ENCODE measurements at regions not wholly inside any gene's neighbourhood (a gene's known extent, or its start where the extent isn't known, plus 50 kb on each side); places are given as distances from the start of the nearest gene placed in this dataset.
"Not testable (repeated sequence)": the region's sequence is repeated elsewhere in the genome, so short reads cannot be mapped to it uniquely, and the experiment has no call there.

DNA sequence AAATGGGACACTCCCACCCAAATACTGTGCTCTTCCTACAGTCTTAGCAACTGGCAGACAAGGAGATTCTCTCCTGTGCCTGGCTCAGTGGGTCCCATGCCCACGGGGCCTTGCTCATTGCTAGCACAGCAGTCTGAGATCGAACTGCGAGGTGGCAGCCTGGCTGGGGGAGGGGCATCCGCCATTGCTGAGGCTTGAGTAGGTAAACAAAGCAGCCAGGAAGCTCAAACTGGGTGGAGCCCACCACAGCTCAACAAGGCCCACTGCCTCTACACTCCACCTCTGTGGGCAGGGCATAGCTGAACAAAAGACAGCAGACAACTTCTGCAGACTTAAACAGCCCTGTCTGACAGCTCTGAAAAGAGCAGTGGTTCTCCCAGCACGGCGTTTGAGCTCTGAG is 174.8 kb downstream of the COL12A1 start:
- DNase-seq, result not testable (repeated sequence)

DNA sequence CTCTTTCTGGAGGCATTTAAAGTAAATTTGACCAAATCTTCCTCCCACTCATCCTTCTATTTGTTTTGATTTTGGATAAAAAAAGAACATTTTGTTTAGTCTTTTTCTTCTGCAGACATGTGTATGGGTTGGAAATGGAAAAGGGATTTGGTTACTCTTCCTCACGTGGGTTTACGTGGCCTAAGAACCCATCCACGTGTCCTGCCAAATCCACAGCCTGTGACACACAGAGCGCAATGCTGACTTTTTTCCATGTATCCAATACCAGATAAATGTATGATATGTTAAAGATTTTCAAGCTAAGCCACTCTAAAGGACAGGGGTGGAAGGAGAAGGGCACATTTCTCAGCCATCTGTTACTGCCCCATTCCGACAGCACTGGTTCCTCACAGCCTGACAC is 176.5 kb downstream of the COL12A1 start:
- no peak for DNase-seq

DNA sequence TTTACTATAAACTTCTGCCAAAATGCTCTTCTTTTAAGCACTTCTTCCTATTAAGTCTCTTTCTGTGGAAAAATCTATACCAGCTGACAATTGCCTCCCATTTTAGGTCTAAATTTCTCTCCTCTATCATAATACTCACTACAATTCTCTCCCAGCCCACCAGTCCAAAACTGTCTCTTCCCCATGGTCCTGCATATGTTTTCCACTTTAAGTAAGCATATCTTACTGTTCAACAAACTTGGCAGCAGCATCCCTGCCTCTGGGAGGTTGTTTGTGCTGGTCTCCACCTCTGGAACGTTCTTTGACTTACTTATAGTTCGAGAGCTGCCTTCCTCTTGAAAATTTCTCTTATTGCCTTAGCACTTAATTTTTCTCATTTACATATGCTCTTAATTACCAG is 180.5 kb downstream of the COL12A1 start:
- no peak for DNase-seq

DNA sequence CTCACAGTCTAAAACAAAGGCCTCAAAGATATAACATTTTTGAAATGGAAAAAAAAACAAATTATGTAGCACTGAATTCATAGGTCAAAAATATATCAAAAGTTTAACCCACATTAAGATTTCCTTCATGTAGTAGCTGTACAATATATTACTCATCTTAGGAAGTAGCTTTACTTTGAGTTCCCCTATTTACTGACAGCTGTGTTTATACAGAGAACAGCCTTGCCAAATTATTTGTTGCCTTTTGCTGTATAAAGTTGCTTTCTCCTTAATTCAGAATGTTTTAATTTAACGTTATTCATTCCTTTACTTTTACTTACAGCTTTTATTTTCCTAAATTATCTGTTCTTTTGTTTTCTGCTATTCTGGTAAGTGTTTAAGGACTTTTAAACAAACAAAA is 181.0 kb downstream of the COL12A1 start:
- no peak for DNase-seq

DNA sequence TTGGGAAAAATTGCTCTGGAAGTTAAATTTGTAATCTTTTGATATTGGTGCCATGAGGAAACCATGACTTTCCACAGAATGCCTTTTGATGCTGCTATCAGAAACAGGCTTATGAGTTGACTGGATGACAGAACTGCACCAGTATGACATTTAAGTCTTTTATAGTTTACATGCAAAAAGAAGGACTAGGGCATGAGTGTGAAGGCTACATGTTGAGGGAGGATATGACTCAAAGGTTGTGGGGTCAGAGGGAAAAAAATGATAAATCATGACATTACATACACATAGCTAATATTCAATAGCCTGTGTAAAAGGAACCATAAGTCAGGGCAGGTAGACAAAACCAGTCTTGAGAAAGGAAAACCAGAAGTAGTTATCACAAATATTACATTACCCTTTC is 182.2 kb downstream of the COL12A1 start:
- DNase-seq, result no peak

DNA sequence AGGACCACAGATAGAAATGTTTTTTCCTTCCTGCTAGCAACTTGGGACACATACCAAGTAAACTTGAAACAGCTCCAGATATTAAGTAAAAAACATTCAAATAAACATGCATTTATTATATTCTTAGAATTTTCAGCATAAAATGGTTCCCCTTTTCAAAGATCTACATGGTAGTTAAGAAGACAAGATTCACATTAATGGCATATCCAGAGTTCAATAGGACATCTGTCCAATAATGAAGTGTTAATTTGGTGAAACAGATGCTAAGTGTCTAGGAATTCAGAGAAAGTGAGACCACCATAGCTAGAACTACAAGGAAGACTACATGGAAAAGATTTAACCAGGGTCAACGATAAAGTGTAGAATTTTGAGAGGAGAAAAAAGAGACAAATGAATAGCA is 184.9 kb downstream of the COL12A1 start:
- DNase-seq, result no peak

DNA sequence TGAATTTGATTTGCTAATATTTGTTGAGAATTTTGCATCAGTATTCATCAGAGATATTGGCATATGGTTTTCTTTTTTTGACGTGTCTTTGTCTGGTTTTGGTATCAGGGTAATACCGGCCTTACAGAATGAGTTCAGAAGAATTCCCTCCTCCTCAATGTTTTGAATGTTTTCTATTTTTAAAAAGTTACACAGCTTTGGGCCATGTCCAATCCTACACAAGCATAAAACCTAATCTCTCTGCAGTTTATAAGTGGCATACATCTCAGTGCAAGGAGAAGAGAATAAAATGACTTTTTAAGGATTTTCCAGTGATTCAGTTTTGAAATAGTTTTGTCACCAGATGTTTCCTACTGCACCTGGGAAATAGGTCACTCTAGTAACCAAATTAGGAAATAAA is 185.5 kb downstream of the COL12A1 start:
- DNase-seq, result no peak

DNA sequence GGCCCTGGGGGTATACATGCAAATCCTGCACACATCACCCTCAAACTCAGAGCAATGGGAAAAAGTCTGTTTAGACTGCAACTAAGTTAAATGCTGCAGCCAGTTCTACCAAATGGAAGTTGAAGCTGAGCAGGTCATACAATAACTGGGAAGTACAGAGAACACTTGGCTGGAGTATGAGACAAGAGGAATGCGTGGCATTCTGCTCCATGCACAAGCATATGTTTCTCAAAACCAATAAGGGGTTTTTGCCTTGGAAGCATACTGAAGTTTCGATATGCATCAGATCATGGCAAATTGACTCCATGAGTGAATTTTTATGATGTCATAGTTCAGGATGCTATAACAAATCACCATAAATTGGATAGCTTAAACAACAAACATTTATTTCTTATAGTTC is 193.8 kb downstream of the COL12A1 start:
- DNase-seq, result no peak

DNA sequence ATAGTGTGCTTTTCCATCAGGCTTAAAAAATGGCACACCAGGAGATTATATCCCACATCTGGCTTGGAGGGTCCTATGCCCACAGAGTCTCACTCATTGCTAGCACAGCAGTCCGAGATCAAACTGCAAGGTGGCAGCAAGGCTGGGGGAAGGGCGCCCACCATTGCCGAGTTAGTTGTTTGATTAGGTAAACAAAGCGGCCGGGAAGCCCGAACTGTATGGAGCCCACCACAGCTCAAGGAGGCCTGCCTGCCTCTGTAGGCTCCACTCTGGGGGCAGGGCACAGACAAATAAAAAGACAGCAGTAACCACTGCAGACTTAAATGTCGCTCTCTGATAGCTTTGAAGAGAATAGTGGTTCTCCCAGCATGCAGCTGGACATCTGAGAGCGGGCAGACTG is 201.9 kb downstream of the COL12A1 start:
- not testable (repeated sequence) for DNase-seq

DNA sequence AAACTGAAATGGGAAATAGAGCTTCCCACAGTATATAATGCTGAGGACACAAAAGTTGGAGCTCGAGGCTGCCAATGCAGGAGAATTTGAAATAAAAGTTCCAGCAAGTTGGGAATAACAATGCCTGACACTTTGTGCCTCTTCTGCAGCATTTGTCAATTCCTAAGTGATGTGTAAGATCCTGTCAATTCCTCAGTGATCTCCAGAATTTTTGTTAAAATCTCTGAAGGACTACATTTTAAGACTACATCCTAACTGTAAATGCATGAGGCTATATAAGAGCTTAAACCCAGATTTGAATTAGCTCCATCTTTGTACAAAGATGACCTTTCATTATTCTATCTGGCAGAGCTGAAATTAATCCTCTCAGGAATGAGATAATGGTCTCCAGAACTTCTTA is 208.2 kb downstream of the COL12A1 start:
- no peak for DNase-seq

DNA sequence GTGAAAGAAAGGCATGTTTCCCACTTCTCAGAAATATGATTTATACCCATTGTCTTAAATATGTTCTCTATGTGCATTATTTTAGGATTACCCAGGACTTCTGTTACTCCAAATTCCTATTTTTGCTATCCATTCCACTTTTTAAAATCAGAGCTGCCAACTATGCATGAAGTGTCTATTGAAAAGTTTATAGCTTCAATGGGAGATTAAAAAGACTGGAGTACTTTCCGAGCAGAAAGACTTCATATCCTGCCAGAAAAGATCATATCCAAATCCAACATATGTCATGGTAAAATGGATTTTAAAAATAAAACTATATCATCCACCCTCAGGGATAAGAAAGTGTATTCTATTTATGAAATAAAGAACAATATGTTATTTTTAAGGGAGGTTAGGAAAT is 212.7 kb downstream of the COL12A1 start:
- DNase-seq, result no peak

DNA sequence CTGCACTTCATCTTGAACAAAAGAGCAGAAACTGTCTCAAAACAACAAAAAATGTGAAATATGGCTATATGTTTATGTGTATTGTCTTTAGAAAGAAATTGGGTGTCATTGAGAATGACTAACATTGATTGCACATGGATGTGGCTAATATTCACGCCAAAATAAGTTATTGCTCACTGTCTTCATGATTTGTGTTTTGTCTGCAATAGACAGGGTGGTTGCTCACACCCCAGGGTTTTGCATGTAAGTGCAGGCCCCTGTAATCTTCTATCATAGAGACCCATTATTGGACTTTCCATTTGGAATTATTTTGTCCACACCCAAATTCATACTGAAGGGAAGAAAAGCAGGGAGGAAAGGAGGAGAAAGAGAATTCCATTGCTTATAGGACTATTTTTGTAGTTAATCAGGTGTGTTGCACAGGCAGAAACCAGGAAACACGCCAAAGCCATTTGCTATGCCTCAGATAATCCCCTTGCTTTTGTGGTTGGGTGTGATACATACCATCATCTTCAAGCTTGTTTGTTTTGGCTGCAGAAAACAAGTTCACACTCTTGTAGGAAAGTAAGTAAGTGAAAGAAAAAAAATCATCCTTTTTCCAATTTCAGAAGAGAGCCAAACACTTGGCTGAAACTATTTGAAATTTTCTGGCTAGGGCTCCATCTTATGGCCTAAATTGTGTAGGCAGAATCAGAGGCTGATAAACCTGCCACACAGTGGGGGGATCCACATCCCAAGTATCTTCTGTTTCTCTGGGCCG is 214.1 kb downstream of the COL12A1 start:
- DNase-seq, result no peak

DNA sequence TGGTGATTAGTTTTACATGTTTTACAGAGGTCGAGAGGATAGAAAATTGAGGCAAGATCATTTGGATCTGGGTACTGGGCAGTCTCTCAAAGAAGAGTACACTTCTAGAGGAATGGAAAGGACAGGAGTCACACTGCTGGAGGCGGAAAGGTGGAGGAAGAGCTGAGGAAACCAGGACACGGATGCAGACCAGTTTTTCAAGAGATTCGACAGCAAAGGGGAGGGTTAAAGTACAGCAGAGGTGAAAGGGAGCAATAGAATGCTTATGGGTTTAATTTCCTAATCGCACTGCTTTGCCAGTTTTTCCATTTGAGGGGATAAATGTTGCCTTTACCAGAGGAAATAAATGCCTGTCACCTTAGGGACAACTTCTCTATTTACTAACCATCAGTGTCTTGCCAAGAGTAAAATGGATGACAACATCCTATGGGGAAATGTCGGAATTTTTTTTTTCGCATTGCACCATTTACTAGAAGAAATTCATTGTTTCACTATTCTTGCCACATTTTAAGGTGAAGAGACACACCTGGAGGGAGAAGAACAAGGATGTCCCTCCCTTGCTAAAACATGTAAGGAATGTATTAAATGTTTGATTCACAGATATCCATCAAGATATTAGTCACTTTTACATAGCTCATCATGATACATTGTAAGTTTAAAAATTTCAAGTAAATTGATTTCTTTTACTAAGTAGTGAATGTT is 226.6 kb downstream of the COL12A1 start:
- no peak for DNase-seq

DNA sequence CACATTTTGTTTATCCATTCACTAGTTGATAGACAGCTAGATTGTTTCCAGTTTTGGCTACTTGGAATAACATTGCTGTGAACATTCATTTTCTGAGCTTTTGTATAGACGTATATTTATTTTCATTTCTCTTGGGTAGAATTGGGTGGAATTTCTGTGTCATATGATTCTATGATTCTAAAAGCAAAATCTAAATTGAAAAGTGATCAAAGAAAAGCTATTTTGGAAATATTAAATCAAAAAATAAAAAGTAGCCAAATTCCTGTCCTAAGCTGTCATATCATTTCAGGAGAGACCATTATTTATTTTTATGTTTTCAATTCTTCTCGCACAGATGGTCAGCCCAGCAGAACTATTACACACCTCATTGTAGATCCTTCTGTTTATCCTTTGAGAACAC is 229.2 kb downstream of the COL12A1 start:
- DNase-seq, result no peak

DNA sequence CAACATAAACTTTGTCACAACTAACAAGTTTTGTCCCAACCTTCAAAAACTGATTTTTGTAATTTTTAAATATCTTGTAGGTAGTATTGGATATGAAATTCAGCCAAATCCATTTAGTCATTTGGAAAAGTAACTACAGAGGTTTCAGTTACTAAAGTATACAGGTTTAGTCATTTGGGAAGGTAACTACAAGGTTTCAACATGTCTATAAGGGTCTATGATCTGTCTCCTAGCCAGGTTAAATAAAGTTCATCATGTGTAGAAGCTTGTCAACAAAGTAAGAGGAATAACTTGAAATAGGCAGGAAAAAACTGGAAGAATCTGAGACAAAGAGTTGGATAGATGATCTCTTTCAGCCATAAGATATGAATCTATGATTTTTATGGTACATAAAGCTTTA is 229.8 kb downstream of the COL12A1 start:
- DNase-seq, result no peak

DNA sequence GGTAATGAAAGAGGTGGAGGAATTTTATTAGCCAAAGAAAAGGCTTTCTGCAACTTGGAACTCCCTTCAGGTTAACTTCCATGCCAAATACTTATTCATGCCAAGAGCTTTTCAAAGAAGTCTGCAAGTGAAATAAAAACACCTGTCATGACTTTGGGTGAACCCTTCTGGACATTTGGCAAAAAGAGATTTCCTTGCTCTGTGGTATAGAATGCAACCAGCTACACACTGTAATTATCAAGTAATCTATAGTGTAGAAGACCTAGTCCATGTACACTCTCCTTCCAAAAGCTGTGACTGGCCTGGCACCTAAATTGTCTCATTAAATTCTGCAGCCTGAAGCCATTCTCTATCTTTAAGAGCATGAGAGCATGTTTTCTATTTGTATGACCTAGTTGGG is 232.3 kb downstream of the COL12A1 start:
- DNase-seq, result no peak

DNA sequence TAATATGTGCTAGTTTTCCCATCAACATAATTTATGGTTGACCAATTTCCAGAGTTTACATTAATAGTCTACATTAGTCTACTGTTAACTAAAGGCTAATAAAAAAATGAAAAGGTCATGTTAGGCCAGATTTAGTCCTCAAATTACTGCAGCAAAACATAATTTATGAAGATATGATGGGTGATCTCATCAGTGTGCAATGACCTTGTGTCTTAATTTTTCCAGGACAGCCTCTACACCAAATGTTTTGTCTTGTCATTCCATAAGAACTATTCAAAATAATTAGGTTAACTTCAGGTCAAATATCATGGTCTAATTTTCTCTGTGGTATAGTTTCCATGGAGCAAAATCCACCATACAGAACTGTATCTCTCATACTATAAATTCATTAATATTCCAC is 234.2 kb downstream of the COL12A1 start:
- no peak for DNase-seq

DNA sequence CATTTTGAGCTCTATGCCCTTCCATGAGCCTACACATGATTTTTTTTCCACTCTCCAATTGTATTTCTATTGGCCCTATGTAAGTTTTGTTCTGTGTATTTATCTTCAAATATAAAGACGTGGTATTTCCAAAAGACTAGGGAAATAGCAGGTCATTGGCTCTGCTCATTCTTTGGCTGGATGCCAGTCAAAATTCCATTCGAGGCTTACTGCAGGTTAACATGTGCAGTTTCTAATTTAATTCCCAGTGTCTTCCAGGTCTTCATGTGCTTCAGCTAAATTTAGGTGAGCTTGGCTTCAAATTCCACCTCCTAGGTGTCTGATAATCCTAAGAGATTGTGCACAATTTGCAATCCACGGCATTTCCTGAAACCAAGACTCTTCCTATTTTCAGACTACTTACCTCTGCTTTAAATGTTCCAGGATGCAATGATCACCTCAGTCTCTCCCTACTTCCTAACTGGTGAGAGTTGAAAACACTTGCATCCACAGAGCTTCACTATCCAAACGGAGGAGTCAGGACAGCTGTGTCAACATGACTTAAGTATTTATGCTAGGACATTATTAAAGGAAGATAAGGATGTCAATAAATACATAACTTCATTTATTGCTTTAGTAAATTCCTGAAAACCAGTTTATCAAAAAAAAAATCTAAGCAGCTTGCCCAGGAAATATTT is 236.1 kb downstream of the COL12A1 start:
- no peak for DNase-seq

DNA sequence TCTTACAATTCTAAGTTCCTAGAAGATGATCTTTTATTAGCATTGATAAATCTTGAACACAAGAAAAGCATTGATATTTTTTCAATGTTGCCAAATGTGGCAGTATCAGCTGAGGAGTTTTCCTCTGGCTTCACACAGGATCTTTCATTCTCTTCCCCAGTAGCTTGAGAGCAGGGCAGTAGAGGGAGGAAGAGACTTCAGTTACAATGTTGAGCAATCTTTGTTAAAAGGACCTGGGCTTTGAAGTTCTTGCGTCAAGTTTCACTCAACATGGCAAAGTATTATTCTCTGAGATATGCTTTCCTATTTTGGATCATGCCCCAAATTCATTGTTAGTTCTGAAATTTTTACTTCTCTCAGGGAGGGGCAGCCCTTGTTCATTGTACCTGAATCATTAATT is 238.0 kb downstream of the COL12A1 start:
- DNase-seq, result no peak

DNA sequence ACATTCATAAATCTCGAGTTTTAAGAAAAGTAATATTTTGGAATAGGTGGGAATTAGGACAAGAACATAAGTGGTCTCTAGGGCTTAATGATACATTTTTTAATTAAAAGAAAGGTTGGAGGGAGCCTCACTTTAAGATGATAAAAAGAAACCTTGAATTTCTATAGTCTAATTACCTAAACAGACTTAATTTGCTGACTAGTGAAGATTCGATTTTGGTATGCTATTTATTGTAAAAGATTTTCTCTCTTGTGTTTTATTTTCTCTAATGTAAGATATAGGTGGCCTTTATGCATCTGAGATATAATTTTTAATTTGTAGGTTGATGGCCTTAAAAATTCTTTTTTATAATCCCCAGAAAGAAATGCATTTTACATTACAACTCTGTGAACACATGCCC is 239.1 kb downstream of the COL12A1 start:
- DNase-seq, result no peak

DNA sequence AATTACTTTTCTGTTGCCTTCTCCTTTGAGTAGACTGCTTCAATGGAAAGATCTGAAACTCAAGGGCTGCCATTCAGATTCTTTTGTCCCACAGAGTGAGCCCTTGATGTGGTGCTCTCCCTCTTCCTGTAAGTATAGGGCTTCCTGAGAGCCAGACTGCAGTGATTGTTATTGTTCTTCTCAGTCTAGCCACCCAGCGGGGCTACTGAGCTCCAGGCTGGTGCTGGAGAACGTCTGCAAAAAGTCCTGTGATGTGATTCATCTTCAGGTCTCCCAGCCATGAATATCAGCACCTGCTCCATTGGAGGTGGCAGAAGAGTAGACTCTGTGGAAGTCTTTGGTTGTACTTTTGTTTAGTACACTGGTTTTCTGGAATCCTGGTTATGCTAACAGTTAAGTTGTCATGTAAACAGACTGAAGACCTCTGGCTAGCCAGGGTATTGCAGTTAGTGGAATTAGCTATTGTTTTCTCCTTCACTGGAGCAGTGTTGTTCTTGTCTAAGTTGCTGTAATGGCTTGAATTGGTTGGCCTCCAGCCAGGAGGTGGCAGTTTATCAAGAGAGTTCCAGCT is 240.9 kb downstream of the COL12A1 start:
- no peak for DNase-seq

DNA sequence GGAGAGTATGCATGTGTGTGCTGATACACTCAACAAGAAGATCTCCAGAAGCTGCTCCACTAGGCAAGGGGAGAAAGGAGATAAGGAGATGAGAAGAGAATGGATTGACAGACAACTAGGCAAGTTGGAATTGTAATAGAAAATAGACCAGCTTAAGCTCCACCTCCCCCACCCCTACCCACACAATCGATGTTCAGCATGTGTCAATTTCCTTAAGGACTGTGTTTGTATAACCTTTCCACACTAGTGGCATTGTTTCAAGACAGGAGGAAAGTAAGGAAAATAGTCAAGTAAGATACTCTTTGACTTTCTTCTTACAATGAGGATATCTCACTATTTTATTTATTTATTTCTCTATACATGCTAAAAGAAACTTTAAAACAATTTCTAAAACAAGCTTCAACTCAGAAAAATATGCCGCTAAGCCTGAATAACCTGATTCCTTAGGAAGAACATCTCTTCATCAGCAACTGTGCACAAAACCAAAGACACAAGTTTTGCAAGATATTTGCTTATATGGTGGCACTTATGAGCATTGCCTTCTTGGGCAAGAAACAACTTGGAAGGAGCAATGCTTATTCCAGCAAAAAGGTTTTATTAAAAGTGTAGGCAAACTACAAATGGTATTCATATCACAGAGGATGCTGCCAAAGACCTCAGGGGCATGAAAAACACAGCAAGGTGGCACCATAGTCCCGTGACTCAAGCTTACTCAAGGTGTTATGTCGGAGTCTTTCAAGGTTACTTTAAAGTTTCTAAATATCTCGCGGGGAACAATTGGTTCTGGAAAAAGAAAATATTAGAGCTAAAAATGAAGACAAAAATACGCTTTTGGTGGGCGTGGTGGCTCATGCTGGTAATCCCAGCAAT is 249.1 kb downstream of the COL12A1 start:
- DNase-seq, result no peak

DNA sequence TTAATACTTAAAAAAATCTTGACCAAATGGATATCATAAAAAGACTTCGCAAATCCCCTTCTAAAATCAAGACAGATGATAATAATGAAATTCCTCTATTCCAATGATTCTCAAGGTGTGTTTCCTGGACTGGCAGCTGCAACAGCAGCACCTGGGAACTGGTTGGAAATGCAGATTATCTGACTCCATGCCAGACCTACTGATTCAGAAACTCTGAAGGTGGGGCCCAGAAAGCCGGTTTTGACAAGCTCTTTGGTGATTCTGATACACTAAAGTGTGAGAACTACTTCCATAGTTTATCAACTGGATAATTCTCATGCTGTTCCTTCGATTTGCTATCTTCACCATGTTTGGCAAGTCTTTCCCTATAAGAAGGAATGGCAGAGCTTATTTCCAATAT is 252.1 kb downstream of the COL12A1 start:
- no peak for DNase-seq
